ENCODE measurements at regions not wholly inside any gene's neighbourhood (a gene's known extent, or its start where the extent isn't known, plus 50 kb on each side); places are given as distances from the start of the nearest gene placed in this dataset.
"Not testable (repeated sequence)": the region's sequence is repeated elsewhere in the genome, so short reads cannot be mapped to it uniquely, and the experiment has no call there.

DNA sequence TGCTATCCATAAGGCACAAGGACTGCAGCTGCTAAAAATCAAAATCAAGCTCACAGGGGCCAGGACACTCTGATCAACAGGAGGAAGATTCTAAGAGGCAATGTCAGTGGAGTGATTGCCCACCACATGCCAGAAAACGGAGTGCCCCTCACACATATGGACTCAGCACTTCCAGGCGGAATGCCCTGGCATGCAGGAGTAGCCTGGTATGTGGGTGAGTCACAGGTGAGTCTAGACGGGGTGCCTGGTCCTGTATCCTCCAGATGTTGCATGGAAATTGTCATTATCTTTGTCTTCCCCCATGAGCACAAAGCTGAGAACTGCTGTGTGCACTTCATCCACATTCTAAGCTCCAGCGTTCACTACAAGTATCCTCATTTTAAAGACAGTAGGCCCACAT is 129.2 kb upstream of the FOXD4L5 start:
- DNase-seq: not testable (repeated sequence)

DNA sequence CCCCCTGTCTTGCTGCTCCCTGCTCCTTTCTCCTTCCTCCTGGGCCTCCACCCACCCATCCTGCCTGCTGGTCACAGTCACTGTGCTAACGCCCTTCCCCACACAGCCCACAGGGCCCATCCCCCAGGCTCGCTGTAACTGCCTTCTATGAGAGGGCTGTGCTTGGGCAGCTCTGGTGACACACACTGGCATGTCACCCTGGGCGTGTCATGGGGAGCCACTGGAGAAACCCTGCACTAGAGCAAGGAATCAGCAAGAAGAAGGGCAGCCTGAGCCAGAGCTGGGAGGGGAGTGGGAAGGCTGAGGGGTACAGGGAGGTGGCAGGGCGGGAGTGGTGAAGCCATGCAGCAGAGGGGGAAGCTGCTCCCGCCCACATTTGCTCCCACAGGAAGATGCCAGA is 128.4 kb upstream of the FOXD4L5 start:
- not testable (repeated sequence) for DNase-seq

GRCh38 chr9:65411901-65412300 is 126.9 kb upstream of the FOXD4L5 start:
- DNase-seq: no peak

- DNase-seq: no peak
These were observed 126.3 kb upstream of the FOXD4L5 start for GRCh38 chr9:65411336-65411735.

GRCh38 chr9:65410926-65411325 is 125.9 kb upstream of the FOXD4L5 start:
- no peak for DNase-seq

DNA sequence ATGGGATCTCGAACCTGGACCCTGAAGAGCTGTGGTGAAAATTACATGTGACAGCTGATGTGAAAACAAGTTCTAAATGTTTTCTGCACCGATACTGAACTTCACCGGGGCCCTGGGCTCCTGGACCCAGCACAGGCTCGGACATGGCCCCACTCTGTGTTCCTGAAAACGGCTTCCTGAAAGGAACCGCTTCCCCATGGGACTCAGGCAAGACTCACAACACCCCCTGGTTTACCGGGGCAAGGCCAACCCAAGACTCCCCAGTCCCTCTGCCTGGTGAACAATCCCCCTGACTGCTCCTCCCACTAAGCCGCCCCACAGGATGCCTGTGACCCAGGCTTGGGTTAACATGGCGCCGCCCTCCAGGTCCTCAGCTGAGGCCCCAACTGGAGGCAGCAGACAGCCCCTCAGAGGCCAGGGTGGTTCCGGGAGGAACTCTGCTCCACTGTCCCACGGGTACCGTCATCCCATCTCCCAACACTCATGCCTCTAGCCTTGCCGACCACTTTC is 124.5 kb upstream of the FOXD4L5 start:
- DNase-seq: no peak

DNA sequence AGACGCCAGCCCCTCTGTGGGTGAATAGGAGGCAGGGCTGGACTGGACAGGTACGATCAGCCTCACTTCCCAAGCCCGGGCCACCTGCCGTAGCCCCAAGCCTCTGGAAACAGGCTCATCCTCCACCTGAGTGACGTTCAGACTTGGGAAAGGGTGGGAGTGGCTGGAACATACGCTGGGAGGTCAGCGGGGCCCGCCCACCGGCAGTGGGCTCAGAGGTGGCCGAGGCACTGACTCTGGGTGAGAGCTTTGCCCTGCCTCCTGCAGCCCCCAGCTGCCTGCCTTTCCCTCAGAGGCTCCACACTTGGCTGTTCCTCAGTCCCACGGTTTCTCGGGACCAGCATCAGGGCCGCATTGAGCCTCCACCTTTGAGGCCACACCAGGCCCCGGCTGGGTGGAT is 123.8 kb upstream of the FOXD4L5 start:
- not testable (repeated sequence) for DNase-seq

GRCh38 chr9:65406625-65407024 is 121.6 kb upstream of the FOXD4L5 start:
- DNase-seq: not testable (repeated sequence)

- not testable (repeated sequence) for DNase-seq
These were observed 120.8 kb upstream of the FOXD4L5 start for GRCh38 chr9:65405766-65406165.

- no peak for DNase-seq
These were observed 120.2 kb upstream of the FOXD4L5 start for GRCh38 chr9:65405253-65405652.

DNA sequence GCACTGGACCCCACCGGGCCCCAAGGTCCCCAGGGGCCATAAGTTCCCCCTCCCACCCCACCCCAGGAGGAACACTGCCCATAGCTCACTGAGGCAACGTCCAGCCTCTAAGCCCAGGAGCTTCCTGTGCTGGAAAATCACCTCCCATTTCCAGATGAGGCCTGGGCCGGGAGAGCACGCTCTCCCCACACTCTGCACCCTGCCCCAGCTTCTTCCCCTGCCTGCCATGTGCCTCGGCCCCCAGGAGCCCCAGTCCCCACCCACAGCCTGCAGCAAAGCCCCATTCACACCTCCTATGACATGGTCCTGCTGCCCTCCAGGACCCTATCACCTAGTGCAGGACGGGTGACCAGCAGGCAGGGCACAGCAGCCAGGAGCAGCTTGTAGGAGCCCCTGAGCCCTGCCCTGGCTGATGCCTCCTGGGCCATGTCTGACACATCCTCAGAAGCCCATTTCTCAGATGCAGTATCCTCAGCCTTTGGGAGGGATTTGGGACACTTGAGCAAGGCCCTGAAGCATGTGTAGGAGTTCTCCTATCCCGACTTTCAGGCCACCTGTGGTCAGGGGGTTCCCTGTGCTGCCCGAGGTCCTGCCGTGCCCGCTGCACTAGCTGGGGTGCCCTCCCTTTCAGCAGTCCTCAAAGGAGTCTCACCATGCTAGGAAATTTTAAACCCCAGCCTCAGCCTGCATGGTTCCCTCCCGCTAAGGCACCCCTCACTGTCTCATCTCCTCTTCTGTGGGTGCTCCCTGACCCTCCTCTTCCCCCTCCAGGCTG is 119.4 kb upstream of the FOXD4L5 start:
- DNase-seq: no peak

GRCh38 chr9:65403721-65404120 is 118.7 kb upstream of the FOXD4L5 start:
- no peak for DNase-seq

- DNase-seq: not testable (repeated sequence)
These were observed 118.1 kb upstream of the FOXD4L5 start for GRCh38 chr9:65403072-65403471.

DNA sequence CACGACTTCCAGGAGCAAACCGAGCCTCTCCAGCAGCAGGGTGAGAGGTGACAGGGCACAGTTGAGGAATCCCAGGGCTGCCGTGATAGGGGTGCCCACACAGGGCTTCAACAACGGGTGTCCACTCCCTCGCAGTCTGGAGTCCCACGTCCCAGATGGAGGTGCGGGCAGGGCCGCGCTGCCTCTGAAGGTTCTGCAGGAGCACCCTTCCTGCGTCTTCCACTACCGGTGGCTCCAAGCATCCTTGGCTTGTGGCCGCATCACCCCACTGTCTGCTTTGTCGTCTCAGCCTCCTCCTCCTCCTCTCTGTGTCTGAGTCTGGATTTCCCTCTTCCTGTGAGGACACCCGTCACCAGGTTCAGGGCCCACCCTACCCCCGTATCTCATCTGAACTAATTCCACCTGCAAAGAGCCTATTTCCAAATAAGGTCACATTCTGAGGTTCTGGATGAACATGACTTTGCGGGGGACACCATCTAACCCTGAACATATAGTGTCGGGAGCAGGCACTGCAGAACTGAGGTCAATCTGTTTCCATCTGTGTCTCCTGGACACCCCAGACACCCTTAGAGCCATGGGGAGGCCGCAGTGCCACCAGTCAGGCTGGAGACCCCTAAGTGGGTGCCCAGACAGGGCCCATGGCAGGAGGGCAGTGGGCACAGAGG is 117.3 kb upstream of the FOXD4L5 start:
- not testable (repeated sequence) for DNase-seq

DNA sequence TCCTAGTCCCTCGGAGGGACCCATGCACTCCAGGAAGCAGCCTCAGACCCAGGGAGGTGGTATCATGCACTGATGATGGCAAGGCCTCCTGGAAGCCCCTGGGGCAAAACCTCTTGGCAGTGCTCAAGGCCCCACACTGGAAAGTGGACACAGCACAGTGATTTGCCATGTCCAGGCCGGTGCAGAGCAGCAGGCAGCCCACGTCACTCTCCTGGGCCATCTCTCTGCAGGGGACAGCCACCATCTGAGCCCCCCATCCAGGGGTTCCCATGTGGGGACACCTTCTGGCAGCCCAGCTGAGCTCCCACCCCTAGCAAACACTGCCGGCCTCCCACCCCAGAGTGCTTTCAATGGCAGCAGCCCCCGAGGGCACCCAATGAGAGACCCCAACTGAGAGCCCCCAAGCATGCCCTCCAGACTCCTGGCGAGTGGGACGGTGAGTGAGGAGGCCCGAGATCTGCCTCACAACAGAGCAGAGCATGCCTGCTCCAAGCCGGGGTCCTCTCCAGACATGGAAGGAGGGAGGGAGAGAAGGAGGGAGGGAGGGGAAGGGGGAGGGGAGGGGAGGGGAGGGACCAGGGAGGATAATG is 116.5 kb upstream of the FOXD4L5 start:
- DNase-seq: not testable (repeated sequence)

DNA sequence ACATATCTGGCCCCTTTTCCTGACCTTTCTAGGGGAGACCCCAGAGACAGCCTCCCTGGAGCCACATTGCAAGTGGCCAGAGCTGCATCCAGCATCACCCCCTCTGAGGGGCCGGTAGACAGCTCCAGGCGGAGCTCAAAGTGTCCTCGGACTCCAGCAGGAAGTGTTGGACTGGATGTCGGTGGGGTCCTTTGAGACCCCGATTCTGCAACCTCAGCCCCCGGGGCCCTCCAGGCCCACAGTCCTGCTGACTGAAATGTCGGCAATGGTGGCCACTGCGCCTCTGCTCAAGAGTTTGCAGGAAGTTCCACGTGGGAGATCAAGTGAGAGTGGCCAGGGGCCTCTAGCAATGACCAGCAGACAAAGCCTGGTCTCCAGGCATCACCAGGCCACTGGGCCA is 115.9 kb upstream of the FOXD4L5 start:
- no peak for DNase-seq

- DNase-seq: not testable (repeated sequence)
These were observed 113.0 kb upstream of the FOXD4L5 start for GRCh38 chr9:65397763-65398719.

DNA sequence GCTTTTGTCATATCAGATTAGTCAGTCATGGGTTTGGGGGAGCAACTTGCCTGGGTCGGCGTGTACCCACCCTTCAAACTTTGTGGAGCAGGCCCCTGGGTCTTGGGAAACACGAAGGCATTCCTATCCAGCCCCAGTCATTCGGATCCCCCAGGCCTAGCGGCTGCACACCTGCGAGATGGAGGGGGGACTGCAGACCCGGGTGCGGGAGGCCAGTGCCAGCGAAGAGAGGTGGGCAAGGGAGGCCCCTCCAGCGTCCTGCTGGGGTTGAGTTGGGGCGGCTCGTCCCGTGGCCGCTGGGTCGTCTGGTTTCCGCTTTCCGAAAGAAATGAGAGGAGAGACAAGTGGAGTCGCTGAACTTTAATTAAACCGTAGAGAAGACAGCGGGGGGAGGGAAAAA is 112.2 kb upstream of the FOXD4L5 start:
- not testable (repeated sequence) for DNase-seq

- not testable (repeated sequence) for DNase-seq
These were observed 111.6 kb upstream of the FOXD4L5 start for GRCh38 chr9:65396601-65397000.

- DNase-seq: not testable (repeated sequence)
These were observed 110.8 kb upstream of the FOXD4L5 start for GRCh38 chr9:65395789-65396188.

GRCh38 chr9:65395121-65395520 is 110.1 kb upstream of the FOXD4L5 start:
- not testable (repeated sequence) for DNase-seq

DNA sequence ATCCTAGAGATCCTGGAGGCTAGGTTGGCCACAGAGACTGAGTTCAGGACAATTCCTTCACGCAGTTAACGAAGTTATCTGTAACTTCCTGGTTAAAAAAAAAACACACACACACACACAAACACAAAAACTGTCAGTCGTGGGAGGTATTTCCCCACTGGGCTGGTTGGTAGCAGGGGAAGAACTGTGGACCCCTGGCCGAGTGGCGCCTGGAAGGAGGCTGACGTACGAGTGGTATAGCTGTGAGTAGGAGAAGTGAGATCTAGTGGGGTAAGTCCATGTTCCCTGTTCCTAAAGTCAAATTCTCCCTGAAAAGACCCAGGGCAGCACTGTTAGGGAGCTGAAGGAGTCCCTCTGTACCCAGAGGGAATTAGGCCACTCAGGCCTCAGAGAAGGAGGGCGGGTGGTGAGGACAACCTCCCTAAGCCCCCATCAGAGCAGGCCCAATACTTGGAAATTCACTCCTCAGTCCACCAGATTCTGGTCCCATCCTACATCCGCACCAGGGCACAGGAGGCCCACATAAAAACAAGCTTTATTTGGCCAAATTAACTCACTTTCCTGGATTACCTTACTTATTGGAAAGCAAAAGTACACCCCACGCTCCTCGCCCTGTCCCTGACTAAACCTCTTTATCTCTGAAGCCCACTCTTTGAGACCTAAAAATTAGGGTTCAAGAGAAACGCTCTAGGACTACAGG is 108.3 kb upstream of the FOXD4L5 start:
- DNase-seq: not testable (repeated sequence)
